ENCODE measurements at regions not wholly inside any gene's neighbourhood (a gene's known extent, or its start where the extent isn't known, plus 50 kb on each side); places are given as distances from the start of the nearest gene placed in this dataset.

DNA sequence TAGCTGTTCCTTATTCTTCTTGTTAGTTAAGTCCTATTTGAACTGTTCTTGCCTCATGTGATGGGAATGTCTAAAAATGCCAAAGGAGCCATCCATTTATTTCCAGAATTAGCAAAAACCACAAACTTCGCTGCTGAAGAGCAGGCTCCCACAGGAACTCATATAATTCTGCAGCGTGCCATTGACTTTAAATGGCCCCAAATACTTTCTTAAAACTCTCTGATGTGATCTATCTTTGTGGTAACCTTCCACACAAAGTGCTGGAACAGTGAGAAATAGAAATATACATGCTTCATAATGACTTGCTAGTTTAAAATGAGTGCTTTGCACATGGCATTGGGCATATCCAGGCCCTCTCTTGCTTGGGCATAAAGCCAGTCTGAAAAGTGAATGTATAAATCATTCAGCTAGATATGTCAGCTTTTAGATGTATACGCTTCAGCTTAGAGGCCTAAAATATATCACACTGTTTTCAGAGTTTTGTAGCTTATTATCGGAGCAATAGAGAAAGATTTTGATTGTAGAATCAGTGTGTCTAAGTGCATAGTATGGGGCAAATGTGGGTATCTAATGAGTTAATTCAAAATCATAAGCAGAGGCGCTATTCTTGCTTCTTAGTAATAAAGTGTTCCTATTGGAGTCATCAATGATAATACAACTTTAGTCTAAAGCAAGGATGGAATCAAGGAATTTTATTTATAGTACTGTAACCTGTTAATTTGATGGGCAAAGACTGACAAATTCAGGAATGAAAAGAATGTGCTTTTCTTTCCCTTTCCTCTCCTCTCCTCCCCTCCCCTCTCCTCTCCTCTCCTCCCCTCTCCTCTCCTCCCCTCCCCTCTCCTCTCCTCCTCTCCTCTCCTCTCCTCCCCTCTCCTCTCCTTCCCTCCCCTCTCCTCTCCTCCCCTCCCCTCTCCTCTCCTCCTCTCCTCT is 392.2 kb upstream of the ZFP42 start:
- H3K4me3 ChIP-seq (replicated peaks in 1 of 3; ENCODE audit: insufficient read depth in 1 of 3, low read depth in 2 of 3, low read length in 3 of 3) = no peak overlapping the region
- intact Hi-C loops (cut with micrococcal nuclease; ENCODE audit: unreplicated experiment) = loop anchor here (10.0 kb wide), 1 partner anchor 879 kb away; the partner anchor contains the start of gene FAT1
- TF ChIP-seq ISX (CRISPR knock-in tag; conservative IDR thresholded peaks at IDR 0.05) = no peak
- TF ChIP-seq, protein P1, sequence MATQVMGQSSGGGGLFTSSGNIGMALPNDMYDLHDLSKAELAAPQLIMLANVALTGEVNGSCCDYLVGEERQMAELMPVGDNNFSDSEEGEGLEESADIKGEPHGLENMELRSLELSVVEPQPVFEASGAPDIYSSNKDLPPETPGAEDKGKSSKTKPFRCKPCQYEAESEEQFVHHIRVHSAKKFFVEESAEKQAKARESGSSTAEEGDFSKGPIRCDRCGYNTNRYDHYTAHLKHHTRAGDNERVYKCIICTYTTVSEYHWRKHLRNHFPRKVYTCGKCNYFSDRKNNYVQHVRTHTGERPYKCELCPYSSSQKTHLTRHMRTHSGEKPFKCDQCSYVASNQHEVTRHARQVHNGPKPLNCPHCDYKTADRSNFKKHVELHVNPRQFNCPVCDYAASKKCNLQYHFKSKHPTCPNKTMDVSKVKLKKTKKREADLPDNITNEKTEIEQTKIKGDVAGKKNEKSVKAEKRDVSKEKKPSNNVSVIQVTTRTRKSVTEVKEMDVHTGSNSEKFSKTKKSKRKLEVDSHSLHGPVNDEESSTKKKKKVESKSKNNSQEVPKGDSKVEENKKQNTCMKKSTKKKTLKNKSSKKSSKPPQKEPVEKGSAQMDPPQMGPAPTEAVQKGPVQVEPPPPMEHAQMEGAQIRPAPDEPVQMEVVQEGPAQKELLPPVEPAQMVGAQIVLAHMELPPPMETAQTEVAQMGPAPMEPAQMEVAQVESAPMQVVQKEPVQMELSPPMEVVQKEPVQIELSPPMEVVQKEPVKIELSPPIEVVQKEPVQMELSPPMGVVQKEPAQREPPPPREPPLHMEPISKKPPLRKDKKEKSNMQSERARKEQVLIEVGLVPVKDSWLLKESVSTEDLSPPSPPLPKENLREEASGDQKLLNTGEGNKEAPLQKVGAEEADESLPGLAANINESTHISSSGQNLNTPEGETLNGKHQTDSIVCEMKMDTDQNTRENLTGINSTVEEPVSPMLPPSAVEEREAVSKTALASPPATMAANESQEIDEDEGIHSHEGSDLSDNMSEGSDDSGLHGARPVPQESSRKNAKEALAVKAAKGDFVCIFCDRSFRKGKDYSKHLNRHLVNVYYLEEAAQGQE (IDR thresholded peaks at IDR 0.05; ENCODE audit: borderline replicate concordance in 1 of 2, low read depth in 1 of 2, low read length in 2 of 2) = no peak
- TF ChIP-seq HNRNPK (IDR thresholded peaks at IDR 0.05; ENCODE audit: low read depth, low read length, poor library complexity, severe bottlenecking) = peak; percentile 80
- no peaks in the 10 kb centered on the region for H3K9me3 ChIP-seq (ENCODE audit: low read length)
- H3K27me3 ChIP-seq (ENCODE audit: control insufficient read depth in 1 of 2, insufficient read depth in 2 of 2, low read length in 2 of 2) = peaks cover 0 to 3% of the 10 kb centered on the region in 2 experiments; a peak in 1 of 5 replicates
- H3K79me2 ChIP-seq (ENCODE audit: insufficient read depth, low read length) = no peaks in the 10 kb centered on the region
- in situ Hi-C loops (cut with HindIII; ENCODE audit: extremely low pct_ligation_motif_present, low pct_unique_long_range_greater_than_20kb) = no loop called here
- WGBS (ENCODE audit: low lambda C conversion rate) = 23% methylated on average over 5 of the region's 5 CpGs
- H2AFZ ChIP-seq (ENCODE audit: low read length) = no peak overlapping the region
- H3K36me3 ChIP-seq (replicated peaks in 1 of 2; ENCODE audit: control insufficient read depth in 1 of 2, insufficient read depth in 2 of 2, low read length in 2 of 2) = no peaks in the 10 kb centered on the region
- no peaks in the 10 kb centered on the region for H3K4me1 ChIP-seq (ENCODE audit: insufficient read depth, low read length)
- H4K20me1 ChIP-seq (ENCODE audit: insufficient read depth, low read length) = no peaks in the 10 kb centered on the region
- ATAC-seq (no peak), DNase-seq (ENCODE audit: low spot score) (no peak), FAIRE-seq (no peak)
- no TSS peak for BruUV-seq (replicated peaks)
- no peak overlapping the region for H3K9ac ChIP-seq (ENCODE audit: insufficient read depth, low read depth, low read length)
- POLR2A ChIA-PET = no interaction called here
- no peak overlapping the region for H3K27ac ChIP-seq (ENCODE audit: extremely low read length, insufficient read depth, low read length)
- H3K4me2 ChIP-seq (ENCODE audit: low read depth, low read length) = no peak overlapping the region
- CTCF ChIA-PET (ENCODE audit: low intra/inter-chr PET ratio, low total read pairs) = no interaction called here
